AG04450 (cell line): ENCODE measurements at regions not wholly inside any gene's neighbourhood (a gene's known extent, or its start where the extent isn't known, plus 50 kb on each side); places are given as distances from the start of the nearest gene placed in this dataset.

Experiments used
- CTCF ChIA-PET: fragments of 300-600, 350-600 bp; formaldehyde crosslinking; extraction: SDS; loops from one replicate; lab custom pipeline; 2022; ENCODE audit warnings: antibody characterized with exemption, inconsistent platforms; lab: Charles Lee
- POLR2A ChIA-PET: fragments of 350-600 bp; formaldehyde crosslinking; extraction: SDS; loops from one replicate; lab custom pipeline; 2021; ENCODE audit warnings: antibody characterized with exemption, inconsistent platforms; lab: Yijun Ruan, JAX
- DNase-seq: peaks from one replicate; pipeline ENCODE4 v3.0.0-alpha.2; 2011; ENCODE audit warnings: low read depth, low spot score
- H3K27ac ChIP-seq: one replicate; pipeline ENCODE4 v1.5.1; 2012; ENCODE audit warnings: low read depth, low read length, control low read depth
- H3K27me3 ChIP-seq: one replicate; pipeline ENCODE4 v1.6.0; 2012; ENCODE audit warnings: low read length; ENCODE audit not compliant: control insufficient read depth, insufficient read depth
- H3K4me3 ChIP-seq: 2 replicates; pipeline ENCODE4 v1.5.1; 2011; ENCODE audit warnings: mild to moderate bottlenecking, low read depth, low read length, control low read depth
- H3K9me3 ChIP-seq: 2 replicates; pipeline ENCODE4 v1.5.1; 2012; ENCODE audit warnings: low read length; ENCODE audit not compliant: control insufficient read depth, insufficient read depth
- TF ChIP-seq, protein P1 (sequence below): IDR thresholded peaks from 2 replicates; pipeline ENCODE4 v1.5.1; 2011; ENCODE audit warnings: low read depth, low read length, control low read depth, inconsistent platforms

DNA sequence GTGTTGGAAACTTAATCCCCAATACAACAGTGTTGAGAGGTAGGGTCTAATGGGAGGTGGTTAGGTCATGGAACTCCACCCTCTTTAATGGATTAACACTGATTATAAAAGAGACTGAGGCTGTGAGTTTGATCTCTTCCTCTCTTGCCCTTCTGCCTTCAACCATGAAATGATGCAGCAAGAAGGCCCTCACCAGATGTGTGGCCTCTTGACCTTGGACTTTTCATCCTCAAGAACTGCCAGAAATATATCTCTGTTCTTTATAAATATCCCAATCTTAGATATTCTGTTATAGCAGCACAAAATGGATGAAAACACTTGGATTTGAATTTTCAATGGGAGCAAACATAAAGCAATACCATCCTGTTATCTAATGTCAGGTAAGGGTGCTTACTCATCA, 67.6 kb downstream of the NMUR2 start:
- DNase-seq: no peak
- no peaks in the 10 kb centered on the region for H3K9me3 ChIP-seq
- no peak overlapping the region for H3K4me3 ChIP-seq
- ChIA-PET CTCF (no interaction called here), POLR2A (no interaction called here)
- no peak overlapping the region for H3K27ac ChIP-seq
- TF ChIP-seq, protein P1, sequence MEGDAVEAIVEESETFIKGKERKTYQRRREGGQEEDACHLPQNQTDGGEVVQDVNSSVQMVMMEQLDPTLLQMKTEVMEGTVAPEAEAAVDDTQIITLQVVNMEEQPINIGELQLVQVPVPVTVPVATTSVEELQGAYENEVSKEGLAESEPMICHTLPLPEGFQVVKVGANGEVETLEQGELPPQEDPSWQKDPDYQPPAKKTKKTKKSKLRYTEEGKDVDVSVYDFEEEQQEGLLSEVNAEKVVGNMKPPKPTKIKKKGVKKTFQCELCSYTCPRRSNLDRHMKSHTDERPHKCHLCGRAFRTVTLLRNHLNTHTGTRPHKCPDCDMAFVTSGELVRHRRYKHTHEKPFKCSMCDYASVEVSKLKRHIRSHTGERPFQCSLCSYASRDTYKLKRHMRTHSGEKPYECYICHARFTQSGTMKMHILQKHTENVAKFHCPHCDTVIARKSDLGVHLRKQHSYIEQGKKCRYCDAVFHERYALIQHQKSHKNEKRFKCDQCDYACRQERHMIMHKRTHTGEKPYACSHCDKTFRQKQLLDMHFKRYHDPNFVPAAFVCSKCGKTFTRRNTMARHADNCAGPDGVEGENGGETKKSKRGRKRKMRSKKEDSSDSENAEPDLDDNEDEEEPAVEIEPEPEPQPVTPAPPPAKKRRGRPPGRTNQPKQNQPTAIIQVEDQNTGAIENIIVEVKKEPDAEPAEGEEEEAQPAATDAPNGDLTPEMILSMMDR: no peak
- no peaks in the 10 kb centered on the region for H3K27me3 ChIP-seq

DNA sequence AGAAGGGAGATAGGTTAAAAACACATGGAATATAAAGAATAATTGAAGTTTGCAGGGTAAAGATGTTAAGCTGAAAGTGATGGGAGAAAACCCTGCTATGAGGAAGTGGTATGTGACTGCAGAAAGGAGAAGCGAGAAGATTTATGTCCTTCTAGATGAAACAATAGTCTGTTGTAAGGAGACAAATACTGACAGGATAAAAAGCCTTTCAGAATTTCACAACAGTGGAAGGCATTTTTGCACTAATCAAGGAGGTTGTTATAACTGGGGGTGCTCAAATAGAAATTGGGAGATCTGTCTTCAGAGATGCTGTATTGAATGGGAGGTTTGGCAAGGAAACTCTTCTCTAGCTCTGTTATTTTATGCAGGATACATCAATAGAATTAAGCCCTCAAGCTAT, 69.6 kb downstream of the NMUR2 start:
- no peak for DNase-seq
- Histone ChIP-seq H3K9me3 (no peaks in the 10 kb centered on the region), H3K4me3 (no peak overlapping the region), H3K27ac (no peak overlapping the region), H3K27me3 (no peaks in the 10 kb centered on the region)
- CTCF ChIA-PET: no interaction called here
- POLR2A ChIA-PET: no interaction called here
- TF ChIP-seq, protein P1: no peak

DNA sequence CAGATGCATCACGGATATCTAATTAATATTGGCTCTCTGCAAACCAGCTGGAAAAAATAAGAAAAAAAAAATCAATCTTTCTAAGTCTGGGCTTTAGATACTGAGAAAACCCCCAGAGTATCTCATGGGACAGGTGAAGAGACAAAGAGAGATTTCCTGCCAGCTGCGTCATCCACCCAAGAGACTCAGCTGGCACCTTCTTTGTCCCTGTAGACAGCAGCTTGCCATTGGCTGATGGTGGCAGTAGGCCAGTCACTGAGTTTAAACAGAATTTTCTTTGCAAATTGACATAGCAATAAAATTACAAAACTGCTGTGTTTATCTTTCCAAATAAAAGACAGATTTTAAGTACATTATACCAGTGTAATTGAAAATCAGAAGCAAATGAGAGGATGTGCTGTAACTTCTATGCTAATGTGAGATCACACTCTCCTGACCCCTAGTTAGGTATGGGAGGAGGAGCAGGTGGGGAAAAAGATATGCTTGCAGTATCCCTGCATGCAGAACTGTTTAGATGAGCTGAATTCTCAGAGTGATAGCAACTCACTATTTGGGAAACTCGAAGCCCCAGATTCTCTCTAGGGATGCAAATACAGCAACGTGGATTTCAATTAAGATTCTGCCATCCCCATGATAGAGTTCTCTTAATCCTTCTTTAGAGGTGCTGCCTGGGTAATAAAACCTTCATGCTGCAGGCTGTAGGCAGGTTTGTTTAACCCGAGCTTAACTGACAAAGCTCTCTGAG, 72.2 kb downstream of the NMUR2 start:
- POLR2A ChIA-PET: no interaction called here
- no peaks in the 10 kb centered on the region for H3K27me3 ChIP-seq
- CTCF ChIA-PET: no interaction called here
- no peaks in the 10 kb centered on the region for H3K9me3 ChIP-seq
- DNase-seq: no peak
- TF ChIP-seq, protein P1: no peak
- H3K27ac ChIP-seq: no peak overlapping the region
- no peak overlapping the region for H3K4me3 ChIP-seq

DNA sequence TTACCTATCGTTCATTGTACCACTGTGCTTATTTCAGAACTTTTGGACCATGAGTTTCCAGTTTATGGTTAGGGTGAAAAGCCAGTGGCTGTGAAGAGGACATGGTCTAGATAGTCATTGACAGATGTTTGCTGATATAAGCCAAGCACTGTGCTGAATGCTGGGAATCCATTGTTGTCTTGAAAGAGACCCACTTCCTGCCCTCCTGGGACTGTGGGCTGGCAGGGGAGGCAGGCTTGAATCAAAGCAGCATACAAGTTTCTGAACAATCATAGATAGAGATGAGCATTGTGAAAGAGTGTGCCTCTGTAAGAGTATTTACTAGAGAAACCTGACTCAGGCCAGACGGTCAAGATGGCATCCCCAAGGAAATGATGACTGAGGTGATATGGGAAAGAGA, 73.4 kb downstream of the NMUR2 start:
- CTCF ChIA-PET: no interaction called here
- POLR2A ChIA-PET: no interaction called here

DNA sequence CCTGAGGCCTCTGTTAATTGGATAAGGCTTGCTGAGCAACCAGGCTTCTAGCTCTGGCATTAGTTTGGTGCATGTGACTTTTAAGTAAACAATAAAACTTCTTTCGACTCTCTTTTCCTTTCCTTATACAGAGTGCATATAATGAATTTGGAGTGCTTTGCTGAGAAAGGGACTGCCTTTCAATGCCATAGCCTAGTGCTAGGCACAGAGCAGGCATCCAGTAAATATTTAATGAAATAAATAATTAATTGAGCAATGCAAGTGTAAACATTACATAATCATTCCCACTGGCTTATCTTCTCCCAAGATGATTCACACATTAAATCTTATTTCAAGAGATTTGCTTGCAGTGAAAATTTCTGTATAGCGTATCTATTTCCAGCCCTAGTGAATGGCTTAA, 74.1 kb downstream of the NMUR2 start:
- TF ChIP-seq, protein P1: no peak
- POLR2A ChIA-PET: no interaction called here
- CTCF ChIA-PET: no interaction called here

More for the DNA sequence above, 73.4 kb downstream of the NMUR2 start:
- Histone ChIP-seq H3K9me3 (no peaks in the 10 kb centered on the region), H3K27me3 (no peaks in the 10 kb centered on the region), H3K27ac (no peak overlapping the region), H3K4me3 (no peak overlapping the region)
- TF ChIP-seq, protein P1: no peak
- no peak for DNase-seq

More for the DNA sequence above, 74.1 kb downstream of the NMUR2 start:
- no peaks in the 10 kb centered on the region for H3K27me3 ChIP-seq
- no peaks in the 10 kb centered on the region for H3K9me3 ChIP-seq
- no peak overlapping the region for H3K27ac ChIP-seq
- no peak overlapping the region for H3K4me3 ChIP-seq
- DNase-seq: no peak
